ENCODE measurements at regions not wholly inside any gene's neighbourhood (a gene's known extent, or its start where the extent isn't known, plus 50 kb on each side); places are given as distances from the start of the nearest gene placed in this dataset.

GRCh38 chr9:88659126-88659525 is 124.1 kb downstream of the NXNL2 start:
- DNase-seq = no peak

DNA sequence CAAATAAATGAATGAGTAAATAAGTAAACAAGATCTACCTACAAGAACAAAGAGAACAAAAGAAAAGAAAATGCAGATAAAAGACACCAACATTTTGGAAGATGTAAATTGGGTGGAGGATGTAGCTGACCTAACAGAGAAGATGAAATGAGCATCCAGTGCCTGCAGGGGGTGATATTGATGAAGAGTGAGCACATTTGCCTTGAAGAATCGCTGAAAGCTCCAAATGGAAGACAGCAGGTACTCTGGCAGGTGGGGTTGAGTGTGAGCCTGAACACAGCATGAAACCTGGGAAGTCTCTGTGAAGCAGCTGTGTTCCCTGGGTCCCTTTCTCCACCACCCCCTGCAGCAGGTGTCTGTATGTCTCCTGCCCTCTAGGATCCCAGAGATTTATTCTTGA is 125.6 kb downstream of the NXNL2 start:
- DNase-seq = peak in 1 of 2 donors; percentile 5

DNA sequence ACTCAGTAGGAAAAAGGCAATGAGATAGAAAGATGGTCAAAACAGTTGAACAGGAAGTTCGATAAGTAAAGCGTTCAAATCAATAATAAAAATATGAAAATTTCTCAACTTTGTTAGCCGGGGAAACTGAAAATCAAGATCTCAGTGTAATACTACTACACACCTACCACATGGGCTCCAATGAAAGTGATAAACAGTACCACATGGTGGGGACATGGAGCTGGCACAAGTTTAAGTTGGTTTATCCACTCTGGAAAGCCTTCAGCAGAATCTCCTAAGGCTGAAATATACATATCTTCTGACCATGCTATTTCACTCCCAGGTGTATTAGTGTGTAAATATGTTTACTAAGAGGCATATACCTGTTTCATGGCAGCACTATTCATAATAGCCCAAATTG is 126.8 kb downstream of the NXNL2 start:
- DNase-seq = no peak

- DNase-seq = no peak
Measured at GRCh38 chr9:88663771-88664419, 128.9 kb downstream of the NXNL2 start.

- DNase-seq = no peak
Measured at GRCh38 chr9:88664773-88665172, 129.8 kb downstream of the NXNL2 start.

DNA sequence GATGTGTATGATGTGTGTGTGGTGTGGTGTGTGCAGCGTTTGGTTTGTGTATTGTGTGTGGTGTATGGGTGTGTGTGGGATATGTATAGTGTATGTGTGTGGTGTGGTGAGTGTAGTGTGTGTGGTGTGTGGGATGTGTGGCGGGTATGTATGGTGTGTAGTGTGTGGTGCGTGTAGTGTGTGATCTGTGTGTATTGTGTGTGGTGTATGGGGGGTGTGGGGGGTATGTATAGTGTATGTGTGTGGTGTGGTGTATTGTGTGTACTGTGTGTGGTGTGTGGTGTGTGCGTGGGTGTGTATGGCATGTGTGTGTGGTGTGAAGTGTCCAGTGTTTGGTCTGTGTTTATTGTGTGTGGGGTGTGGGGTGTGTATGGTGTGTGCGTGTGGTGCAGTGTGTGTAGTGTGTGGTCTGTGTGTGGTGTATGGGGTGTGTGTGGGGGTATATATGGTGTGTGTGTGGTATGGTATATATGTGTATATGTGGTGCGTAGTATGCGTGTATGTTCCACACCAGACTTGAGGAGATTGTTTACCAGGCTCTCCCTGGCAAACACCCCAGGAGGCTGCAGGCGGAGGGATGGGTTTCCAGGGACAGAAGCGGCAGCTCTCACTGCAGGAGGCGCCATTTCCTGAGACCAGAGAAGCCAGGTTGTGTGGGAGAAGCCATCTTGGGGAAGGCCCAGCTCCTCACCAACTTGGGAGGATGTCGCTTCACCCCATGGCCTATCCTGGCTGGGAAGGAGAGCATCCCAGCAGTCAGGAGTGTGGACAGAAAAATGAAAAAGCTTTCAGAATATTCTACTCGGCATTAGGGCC is 138.1 kb downstream of the NXNL2 start:
- DNase-seq = no peak

DNA sequence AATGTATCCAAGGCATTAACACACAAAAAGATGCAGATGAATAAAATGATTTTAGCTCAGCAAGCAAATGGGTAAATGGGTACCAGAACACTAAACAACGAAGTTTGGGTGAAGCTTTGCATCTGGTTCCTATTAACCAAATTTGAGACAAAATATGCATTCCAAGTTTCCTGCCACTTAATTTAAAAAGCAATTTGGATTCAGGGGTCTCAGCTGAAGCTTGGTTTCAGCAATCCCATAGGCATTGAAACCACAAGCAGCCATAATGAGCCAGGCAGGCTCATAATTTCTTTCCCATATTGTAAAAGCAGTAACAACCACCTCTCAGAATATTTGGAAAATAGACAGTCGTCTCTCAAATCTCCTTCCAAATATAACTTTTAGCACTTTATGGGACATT is 138.9 kb downstream of the NXNL2 start:
- no peak for DNase-seq

- no peak for DNase-seq
Measured at GRCh38 chr9:88676644-88677043, 141.7 kb downstream of the NXNL2 start.

GRCh38 chr9:88678008-88678407 is 143.0 kb downstream of the NXNL2 start:
- no peak for DNase-seq

- DNase-seq = no peak
Measured at GRCh38 chr9:88678431-88678830, 143.5 kb downstream of the NXNL2 start.

DNA sequence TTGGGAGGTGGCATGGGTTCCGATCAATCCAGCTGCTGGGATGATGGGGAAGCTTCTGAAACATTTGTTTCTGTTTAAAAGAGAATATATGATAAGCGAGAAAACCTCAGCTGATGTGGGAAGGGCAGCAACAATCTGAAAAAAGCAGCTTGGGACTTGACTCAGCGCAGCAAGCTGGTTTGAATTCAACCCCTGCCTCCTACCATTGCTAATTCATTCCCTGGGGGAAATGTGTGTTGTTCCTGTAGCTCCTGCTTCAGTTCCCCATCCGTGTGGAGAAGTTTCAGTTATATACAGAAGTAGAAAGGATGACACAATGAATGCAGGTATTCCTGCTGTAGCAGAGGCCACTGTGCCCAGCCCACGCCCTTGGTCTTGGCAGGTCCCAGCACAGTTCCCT is 145.1 kb downstream of the NXNL2 start:
- no peak for DNase-seq

GRCh38 chr9:88680505-88681160 is 145.7 kb downstream of the NXNL2 start:
- DNase-seq = no peak

DNA sequence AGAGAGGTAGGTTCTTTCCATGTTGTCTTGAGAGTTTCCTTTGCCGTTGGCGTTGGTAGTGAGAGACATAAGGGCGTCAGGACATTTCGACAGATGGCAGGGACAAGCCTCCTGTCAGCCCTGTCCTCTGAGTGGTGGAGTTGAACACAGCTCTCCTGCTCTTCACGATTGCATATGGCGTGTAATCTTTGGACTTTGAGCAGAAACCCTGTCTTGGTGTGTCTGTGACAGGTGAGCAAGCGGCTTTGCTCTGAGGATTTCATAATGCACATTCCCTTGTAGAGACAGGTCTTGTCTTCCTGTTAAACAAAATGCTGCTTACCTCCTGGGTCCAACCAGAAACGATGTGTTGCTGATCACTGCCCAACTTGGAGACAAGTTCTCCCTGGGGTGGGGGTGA is 146.5 kb downstream of the NXNL2 start:
- no peak for DNase-seq

- DNase-seq = no peak
Measured at GRCh38 chr9:88682431-88682831, 147.5 kb downstream of the NXNL2 start.

DNA sequence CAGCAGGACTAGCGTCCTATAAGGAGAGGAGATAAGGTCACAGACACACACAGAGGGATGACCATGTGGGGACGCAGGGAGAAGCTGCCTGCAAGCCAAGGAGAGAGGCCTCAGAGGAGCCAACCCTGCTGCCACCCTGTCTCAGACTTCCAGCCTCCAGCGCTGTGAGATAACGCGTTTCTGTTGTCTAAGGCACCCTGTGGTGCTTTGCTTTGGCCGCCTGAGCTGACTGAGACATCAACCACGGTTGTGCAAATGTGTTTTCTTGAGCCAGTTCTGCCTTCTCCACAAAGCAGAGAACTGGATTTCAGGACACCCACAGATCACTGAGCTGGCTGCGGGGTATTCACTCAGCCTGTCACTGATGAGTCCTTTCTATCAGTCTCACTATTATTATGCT is 149.1 kb downstream of the NXNL2 start:
- DNase-seq = no peak

GRCh38 chr9:88684845-88685244 is 149.9 kb downstream of the NXNL2 start:
- DNase-seq = no peak

DNA sequence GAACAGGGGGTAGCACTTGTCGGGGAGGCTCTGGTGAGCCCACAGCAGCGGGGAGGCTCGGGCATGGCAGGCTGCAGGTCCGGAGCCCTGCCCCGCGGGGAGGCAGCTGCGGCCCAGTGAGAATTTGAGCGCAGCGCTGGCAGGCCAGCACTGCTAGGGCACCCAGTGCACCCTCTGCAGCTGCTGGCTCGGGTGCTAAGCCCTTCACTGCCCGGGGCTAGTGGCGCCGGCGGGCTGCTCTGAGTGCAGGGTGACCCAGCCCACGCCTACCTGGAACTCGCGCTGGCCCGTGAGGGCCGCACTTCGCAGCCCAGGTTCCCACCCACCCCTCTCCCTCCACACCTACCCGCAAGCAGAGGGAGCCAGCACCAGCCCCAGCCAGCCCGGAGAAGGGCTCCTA is 151.0 kb downstream of the NXNL2 start:
- no peak for DNase-seq

DNA sequence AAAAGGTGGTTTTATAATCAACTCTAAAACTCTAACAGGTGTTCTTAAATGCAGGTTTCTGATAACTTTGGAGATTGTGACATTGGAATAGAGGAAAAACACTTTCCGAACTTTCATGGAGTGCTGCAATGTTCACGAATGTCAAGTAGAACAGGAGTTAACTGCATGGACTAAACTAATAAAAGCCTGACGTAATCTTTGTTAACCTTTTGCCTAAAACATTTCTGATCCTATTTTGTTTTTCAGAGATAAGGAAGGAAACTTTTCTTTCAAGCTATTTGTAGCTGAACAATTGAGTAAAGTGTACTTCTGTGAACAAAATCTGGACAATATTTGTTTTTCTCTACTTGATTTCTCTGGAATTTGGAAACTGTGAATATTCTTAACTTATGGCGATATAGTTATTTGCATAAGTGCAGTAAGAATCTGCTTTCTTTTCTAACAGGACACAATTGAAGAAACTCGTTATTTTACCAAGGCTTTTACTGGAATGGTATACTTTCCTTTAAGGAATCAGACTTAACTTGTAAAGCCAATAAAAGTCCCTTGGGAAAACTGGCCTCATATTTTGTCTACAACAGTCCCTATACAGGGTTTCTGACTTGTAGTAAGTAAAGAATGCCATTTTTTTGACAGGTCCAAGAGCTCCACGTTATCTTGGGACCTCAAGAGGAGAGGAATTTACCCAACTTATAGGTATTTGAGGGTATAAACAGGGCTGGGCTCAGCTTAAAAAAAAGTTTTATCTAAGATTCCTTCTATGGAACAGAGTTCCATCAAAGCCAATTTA is 154.7 kb downstream of the NXNL2 start:
- DNase-seq = no peak

- no peak for DNase-seq
Measured at GRCh38 chr9:88690628-88691027, 155.7 kb downstream of the NXNL2 start.

DNA sequence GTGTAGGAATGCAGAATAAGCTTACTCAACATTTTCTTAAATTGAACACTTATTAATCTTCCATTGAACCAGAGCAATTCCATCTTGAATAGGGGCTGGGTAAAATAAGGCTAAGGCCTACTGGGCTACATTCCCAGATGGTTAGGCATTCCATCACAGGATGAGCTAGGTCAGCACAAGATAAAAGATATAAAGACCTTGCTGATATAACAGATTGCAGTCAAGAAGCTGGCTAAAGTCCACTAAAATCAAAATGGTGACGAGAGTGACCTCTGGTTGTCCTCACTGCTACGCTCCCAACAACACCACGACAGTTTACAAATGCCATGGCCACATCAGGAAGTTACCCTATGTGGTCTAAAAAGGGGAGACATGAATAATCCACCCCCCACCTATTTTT is 156.1 kb downstream of the NXNL2 start:
- DNase-seq = no peak

DNA sequence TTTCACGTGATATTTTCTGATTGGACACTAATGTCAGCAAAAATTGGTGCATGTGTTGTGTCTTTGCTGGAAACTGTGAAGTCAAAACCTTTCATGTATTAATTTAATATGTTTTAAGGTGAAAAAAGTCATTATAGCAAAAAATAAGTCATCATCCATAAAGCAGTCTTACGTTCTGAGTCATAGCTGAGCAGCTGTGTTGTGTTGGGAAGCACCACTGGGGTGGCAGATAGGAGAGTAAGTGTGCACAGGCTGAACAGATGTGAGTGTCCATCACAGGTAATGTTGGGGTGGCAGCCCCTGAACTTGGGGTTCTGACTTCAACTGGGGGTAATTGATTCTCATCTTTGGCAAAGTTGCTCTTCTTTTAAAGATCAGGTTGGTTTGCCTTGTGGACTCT is 156.8 kb downstream of the NXNL2 start:
- no peak for DNase-seq

GRCh38 chr9:88692827-88693226 is 157.8 kb downstream of the NXNL2 start:
- DNase-seq = no peak

- no peak for DNase-seq
Measured at GRCh38 chr9:88694625-88695024, 159.6 kb downstream of the NXNL2 start.

Data from stimulated activated CD4-positive, alpha-beta T cell treated with anti-CD3 and anti-CD28 coated beads, Interleukin-2, amount 100 ng/mL, for 24 hours (primary cell).